Hepatocyte (in vitro differentiated cells): ENCODE measurements at regions not wholly inside any gene's neighbourhood (a gene's known extent, or its start where the extent isn't known, plus 50 kb on each side); places are given as distances from the start of the nearest gene placed in this dataset.
"Not testable (repeated sequence)": the region's sequence is repeated elsewhere in the genome, so short reads cannot be mapped to it uniquely, and the experiment has no call there.

Experiments
- EZH2phosphoT487 ChIP-seq: fragments of 200-600 bp; sonication (generic); IDR thresholded peaks from one replicate; pipeline ENCODE4 v1.6.1; 2018; ENCODE audit warnings: antibody characterized with exemption, mild to moderate bottlenecking, low read depth, moderate library complexity; ENCODE audit not compliant: unreplicated experiment, severe bottlenecking
- TF ChIP-seq, protein P1 (sequence below): fragments of 200-600 bp; sonication (generic); IDR thresholded peaks from 2 replicates; pipeline ENCODE4 v1.5.1; 2016; ENCODE audit warnings: antibody characterized with exemption, mild to moderate bottlenecking; ENCODE audit not compliant: poor library complexity

GRCh38 chr7:76797639-76798038, 170.6 kb upstream of the POMZP3 start:
- TF ChIP-seq, protein P1, sequence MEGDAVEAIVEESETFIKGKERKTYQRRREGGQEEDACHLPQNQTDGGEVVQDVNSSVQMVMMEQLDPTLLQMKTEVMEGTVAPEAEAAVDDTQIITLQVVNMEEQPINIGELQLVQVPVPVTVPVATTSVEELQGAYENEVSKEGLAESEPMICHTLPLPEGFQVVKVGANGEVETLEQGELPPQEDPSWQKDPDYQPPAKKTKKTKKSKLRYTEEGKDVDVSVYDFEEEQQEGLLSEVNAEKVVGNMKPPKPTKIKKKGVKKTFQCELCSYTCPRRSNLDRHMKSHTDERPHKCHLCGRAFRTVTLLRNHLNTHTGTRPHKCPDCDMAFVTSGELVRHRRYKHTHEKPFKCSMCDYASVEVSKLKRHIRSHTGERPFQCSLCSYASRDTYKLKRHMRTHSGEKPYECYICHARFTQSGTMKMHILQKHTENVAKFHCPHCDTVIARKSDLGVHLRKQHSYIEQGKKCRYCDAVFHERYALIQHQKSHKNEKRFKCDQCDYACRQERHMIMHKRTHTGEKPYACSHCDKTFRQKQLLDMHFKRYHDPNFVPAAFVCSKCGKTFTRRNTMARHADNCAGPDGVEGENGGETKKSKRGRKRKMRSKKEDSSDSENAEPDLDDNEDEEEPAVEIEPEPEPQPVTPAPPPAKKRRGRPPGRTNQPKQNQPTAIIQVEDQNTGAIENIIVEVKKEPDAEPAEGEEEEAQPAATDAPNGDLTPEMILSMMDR = not testable (repeated sequence)
- not testable (repeated sequence) for TF ChIP-seq EZH2phosphoT487
